ENCODE measurements at regions not wholly inside any gene's neighbourhood (a gene's known extent, or its start where the extent isn't known, plus 50 kb on each side); places are given as distances from the start of the nearest gene placed in this dataset.

DNA sequence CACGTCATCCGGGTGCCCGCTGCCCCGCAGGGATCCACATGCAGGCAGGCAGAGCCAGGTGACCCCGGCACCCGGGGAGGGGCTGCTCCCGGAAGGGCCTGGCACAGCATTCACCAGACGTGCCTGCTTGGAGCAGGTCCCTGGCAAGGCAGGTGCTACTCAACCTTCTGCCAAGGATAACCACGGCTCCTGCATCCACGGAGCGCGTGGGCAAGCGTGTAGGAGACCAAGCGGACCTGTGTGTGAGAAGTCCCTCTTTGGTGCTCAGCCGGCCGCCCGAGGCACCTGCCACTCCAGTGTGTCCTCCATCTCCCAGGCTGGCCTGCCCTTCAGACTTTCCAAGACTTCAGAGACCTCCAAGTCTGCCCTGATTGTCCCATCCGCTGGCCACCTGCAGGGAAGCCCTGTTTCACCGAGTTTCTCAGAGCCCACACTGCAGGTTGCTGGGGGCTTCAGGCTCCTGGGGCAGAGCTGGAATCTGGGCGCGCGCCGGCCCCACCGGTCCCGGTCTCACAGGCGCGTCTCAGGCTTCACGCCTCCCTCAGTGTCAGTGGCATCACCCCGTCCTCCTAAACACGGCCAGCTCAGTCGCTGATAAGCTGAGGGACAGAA lies 124.3 kb downstream of the DLL1 start:
- TF ChIP-seq POLR2AphosphoS5 (IDR thresholded peaks at IDR 0.05; ENCODE audit: low read depth, low read length) = no peak
- no peak for TF ChIP-seq TAF1 (IDR thresholded peaks at IDR 0.05; ENCODE audit: borderline replicate concordance, insufficient read depth, low read length)
- no peak for TF ChIP-seq FOXP2 (optimal IDR thresholded peaks at IDR 0.05; ENCODE audit: borderline replicate concordance, extremely low read depth, extremely low read length, insufficient read depth)
- TF ChIP-seq, protein P1, sequence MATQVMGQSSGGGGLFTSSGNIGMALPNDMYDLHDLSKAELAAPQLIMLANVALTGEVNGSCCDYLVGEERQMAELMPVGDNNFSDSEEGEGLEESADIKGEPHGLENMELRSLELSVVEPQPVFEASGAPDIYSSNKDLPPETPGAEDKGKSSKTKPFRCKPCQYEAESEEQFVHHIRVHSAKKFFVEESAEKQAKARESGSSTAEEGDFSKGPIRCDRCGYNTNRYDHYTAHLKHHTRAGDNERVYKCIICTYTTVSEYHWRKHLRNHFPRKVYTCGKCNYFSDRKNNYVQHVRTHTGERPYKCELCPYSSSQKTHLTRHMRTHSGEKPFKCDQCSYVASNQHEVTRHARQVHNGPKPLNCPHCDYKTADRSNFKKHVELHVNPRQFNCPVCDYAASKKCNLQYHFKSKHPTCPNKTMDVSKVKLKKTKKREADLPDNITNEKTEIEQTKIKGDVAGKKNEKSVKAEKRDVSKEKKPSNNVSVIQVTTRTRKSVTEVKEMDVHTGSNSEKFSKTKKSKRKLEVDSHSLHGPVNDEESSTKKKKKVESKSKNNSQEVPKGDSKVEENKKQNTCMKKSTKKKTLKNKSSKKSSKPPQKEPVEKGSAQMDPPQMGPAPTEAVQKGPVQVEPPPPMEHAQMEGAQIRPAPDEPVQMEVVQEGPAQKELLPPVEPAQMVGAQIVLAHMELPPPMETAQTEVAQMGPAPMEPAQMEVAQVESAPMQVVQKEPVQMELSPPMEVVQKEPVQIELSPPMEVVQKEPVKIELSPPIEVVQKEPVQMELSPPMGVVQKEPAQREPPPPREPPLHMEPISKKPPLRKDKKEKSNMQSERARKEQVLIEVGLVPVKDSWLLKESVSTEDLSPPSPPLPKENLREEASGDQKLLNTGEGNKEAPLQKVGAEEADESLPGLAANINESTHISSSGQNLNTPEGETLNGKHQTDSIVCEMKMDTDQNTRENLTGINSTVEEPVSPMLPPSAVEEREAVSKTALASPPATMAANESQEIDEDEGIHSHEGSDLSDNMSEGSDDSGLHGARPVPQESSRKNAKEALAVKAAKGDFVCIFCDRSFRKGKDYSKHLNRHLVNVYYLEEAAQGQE (IDR thresholded peaks at IDR 0.05; ENCODE audit: insufficient read depth in 1 of 2, low read depth in 2 of 2, low read length in 2 of 2) = no peak
- TF ChIP-seq SIN3A (IDR thresholded peaks at IDR 0.05; ENCODE audit: borderline replicate concordance, insufficient read depth, low read length) = no peak

DNA sequence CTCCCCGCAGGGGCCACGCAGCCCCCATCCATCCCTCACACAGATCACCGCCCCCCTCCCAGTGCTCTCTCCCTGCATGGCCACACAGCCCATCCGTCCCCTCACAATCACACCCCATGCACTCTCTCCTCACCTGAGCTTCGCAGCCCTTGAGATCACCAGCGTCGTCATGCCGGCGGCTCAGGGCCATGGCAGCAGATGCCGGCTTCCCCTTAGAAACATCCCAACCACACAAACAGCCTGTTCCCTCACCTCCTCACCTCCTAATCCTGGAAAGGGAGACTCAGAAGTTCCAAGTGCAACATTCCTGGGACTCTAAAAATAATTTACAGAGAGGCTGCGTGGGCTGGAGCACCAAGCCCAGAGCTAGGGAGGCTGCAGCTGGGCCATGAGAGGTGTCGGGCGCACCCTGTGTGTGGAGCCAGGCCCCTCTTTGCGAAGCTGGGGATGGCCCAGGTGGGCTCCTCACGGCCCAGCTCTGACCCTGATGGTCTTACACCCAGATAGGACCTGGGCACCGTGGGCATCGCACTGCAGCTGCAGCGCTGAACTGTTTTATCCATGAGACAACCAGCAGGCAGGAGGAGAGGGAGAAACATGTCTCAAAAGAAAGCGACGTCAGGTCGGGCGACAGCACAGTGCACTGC lies 125.3 kb downstream of the DLL1 start:
- TF ChIP-seq FOXP2 (optimal IDR thresholded peaks at IDR 0.05; ENCODE audit: borderline replicate concordance, extremely low read depth, extremely low read length, insufficient read depth) (no peak), TAF1 (IDR thresholded peaks at IDR 0.05; ENCODE audit: borderline replicate concordance, insufficient read depth, low read length) (no peak), POLR2AphosphoS5 (IDR thresholded peaks at IDR 0.05; ENCODE audit: low read depth, low read length) (no peak), SIN3A (IDR thresholded peaks at IDR 0.05; ENCODE audit: borderline replicate concordance, insufficient read depth, low read length) (no peak)
- TF ChIP-seq, protein P1 (IDR thresholded peaks at IDR 0.05; ENCODE audit: insufficient read depth in 1 of 2, low read depth in 2 of 2, low read length in 2 of 2) = no peak

DNA sequence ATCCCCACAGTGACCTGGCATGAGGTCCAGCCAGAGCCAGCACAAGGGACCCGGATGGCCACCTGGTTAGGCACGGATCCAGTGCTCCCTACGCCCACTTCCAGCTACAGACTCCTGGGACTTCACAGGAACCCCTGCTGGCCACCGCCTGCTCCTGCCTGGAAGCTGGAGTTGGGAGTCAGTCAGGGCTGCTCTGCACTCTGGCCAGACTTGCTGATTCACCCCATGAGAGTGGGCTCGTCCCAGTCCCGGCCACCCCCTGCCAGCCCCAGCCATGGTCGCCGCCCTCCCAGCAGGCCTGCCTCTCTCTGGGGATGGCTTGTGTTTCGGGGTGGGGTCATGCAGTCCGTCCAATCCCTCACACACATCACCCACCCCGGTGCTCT lies 125.8 kb downstream of the DLL1 start:
- no peak for TF ChIP-seq SIN3A (IDR thresholded peaks at IDR 0.05; ENCODE audit: borderline replicate concordance, insufficient read depth, low read length)
- TF ChIP-seq TAF1 (IDR thresholded peaks at IDR 0.05; ENCODE audit: borderline replicate concordance, insufficient read depth, low read length) = no peak
- no peak for TF ChIP-seq FOXP2 (optimal IDR thresholded peaks at IDR 0.05; ENCODE audit: borderline replicate concordance, extremely low read depth, extremely low read length, insufficient read depth)
- TF ChIP-seq POLR2AphosphoS5 (IDR thresholded peaks at IDR 0.05; ENCODE audit: low read depth, low read length) = no peak
- TF ChIP-seq, protein P1 (IDR thresholded peaks at IDR 0.05; ENCODE audit: insufficient read depth in 1 of 2, low read depth in 2 of 2, low read length in 2 of 2) = no peak

DNA sequence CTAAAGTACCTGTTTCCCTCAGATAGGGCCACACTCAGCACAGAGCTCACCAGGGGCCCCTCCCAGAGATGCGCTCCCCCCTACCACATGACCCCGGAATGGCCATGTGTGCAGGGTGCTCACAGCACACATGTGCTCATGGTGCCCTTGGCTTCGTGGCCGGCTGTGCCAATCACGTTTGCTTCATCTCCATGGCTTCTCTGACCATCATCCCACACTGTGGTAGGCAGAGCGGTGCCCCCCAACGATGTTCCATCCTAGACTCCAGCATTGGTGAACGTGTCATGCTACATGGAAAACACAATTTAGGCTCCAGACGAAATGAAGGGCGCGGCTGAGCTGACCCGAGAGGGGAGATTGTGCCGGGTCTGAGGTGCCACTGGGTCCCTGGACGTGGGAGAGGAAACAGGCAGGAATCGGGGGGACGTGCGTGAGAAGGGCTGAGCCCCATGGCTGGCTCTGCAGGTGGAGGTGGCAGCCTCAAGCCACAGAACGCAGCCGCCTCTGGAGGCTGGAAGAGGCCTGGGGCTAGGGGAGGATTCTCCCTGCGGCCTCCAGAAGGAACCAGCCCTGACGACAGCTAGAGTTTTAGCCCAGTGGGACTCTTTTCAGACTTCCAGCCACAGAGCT lies 126.5 kb downstream of the DLL1 start:
- TF ChIP-seq TAF1 (IDR thresholded peaks at IDR 0.05; ENCODE audit: borderline replicate concordance, insufficient read depth, low read length) (no peak), SIN3A (IDR thresholded peaks at IDR 0.05; ENCODE audit: borderline replicate concordance, insufficient read depth, low read length) (no peak), POLR2AphosphoS5 (IDR thresholded peaks at IDR 0.05; ENCODE audit: low read depth, low read length) (no peak), FOXP2 (optimal IDR thresholded peaks at IDR 0.05; ENCODE audit: borderline replicate concordance, extremely low read depth, extremely low read length, insufficient read depth) (no peak)
- TF ChIP-seq, protein P1 (IDR thresholded peaks at IDR 0.05; ENCODE audit: insufficient read depth in 1 of 2, low read depth in 2 of 2, low read length in 2 of 2) = no peak
